SHP77 (cell line): ENCODE measurements at regions not wholly inside any gene's neighbourhood (a gene's known extent, or its start where the extent isn't known, plus 50 kb on each side); places are given as distances from the start of the nearest gene placed in this dataset.

Experiments
- DNase-seq, 2 experiments: peaks; one replicate each; lab custom pipeline; 2025; lab: John Stamatoyannopoulos, UW

- DNase-seq, result no peak
Measured at GRCh38 chr15:98277602-98278001, 317.1 kb downstream of the ARRDC4 start.

DNA sequence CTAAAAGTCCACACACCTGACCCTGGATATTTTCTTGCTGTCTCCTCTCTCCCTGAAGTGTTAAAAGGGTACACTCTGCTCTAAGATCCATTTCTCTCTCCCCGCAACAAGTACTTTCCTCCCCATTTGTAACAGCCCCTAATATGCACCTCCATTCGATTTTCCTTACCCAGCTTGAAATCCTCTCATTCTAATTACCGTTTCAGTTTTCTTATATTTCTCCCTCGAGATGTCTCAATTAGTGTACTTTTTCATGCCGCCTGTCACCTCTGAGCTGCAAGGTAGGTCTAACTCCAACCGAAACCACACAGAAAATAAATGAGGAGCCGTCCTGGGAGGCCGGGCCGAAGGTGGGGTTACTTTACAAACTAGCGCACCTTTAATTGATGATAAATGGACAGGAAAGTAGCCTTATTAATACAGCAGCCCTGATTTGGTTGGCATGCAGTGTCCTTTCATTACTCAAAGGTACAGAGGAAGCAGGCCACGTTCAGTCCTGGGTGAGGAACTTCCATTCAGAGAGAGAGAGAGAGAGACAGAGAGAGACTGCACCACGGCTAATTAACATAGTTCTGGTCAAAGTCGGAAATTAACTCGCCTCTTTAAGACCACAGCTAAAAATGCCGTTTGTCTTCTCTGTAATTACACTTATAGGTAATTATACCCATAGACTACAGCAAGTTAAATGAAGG, 319.9 kb downstream of the ARRDC4 start:
- no peak for DNase-seq

- DNase-seq, result no peak
Measured at GRCh38 chr15:98281130-98281529, 320.6 kb downstream of the ARRDC4 start.

- DNase-seq, result no peak
Measured at GRCh38 chr15:98282656-98283332, 322.3 kb downstream of the ARRDC4 start.

GRCh38 chr15:98286200-98286599, 325.7 kb downstream of the ARRDC4 start:
- DNase-seq, result no peak

DNA sequence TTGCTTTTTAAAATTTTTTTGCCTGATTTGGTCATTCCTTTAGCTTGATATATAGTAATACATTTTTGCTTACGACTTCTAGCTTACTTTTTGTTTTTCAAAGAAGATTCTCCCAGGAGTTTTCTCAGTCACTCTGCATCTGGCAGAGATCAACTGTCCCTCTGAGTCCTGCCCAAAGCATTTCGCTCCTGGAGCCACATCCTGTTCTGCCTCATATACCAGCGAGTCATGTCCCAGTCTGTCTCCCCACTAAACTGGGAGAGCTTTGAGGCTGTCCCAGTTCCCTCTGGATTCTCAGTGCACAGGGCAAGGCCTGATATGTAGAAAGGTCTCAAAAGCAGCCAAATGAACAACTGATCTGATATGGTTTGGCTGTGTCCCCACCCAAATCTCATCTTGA, 326.3 kb downstream of the ARRDC4 start:
- no peak for DNase-seq

GRCh38 chr15:98288091-98288590, 327.6 kb downstream of the ARRDC4 start:
- DNase-seq, result no peak

DNA sequence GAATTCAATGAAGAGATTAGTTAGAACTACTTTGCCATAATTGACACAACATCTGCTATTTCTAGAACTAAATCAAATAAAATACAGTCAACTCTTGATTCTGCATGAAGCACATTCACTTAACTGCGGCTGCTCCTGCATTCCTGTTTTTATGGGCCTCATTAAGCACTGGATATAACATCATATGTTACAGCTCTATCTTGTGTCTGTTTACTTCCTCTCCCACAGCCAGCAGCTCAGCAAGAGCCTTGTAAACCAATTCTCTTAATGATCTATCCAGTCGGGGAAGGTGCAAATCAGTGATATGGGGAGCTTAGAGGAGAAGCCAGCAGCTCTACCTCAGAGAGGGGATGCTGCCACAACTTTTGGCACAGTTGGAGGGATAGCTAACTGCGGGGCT, 329.2 kb downstream of the ARRDC4 start:
- DNase-seq, result no peak

DNA sequence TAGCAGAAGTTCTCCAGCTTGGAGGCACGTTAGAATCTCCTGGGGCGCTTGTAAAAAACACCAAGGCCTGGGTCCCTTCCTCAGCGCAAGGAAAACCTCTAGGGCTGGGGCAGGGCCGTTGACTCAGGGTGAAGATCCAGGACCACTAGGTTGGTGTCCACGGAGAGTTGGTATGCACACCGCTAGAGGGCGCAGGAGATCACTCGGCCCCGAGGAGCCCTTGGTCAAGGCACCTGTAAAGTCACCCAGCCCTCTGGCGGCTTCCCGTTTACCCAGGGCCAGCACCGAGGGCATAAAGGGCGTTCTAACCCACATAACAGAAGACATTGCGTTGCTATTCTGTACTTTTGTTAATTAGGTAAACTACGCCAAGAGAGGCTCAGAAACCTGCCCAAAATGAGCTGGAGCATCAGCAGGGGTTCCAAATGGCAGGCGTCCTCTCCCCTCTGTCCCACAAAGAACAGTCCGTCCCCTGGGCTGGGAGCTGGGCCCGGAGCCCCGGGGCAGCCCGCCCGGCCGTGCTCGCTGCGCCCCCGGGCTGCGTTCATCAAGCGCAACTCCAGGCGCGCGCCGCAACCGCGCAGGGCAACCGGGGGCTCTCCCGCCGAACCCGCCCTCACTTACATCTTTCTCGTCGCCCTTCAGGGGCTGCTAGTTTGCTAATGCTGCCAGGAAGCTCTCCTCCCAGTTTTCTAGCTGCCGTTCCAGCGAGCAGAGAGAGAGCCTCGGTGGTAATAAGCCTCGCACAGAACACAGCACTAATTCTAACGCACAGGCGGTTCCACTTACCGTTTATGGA, 332.1 kb downstream of the ARRDC4 start:
- peak; percentile 7 to 18 for DNase-seq

GRCh38 chr15:98294126-98294525, 333.6 kb downstream of the ARRDC4 start:
- DNase-seq, result no peak

DNA sequence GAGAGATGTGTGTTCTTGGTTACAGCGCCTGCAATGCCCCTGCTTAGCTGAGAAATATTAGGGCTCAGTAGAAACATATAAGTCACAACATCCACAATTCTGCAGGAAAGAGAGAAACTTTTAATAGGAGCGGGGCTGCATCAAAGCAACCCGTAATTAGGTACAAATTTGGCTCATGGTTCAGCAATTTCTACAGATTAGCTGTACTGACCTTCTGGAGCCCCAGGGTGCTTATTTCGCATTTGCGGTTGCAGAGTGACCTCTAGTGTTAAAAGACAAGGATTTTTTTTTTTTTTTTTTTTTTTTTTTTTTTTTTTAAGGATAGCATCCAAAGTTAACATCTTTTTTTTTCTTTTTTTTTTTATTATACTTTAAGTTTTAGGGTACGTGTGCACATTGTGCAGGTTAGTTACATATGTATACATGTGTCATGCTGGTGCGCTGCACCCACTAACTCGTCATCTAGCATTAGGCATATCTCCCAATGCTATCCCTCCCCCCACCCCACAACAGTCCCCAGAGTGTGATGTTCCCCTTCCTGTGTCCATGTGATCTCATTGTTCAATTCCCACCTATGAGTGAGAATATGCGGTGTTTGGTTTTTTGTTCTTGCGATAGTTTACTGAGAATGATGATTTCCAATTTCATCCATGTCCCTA, 334.7 kb downstream of the ARRDC4 start:
- peak in 1 of 2 experiments; percentile 16 for DNase-seq

DNA sequence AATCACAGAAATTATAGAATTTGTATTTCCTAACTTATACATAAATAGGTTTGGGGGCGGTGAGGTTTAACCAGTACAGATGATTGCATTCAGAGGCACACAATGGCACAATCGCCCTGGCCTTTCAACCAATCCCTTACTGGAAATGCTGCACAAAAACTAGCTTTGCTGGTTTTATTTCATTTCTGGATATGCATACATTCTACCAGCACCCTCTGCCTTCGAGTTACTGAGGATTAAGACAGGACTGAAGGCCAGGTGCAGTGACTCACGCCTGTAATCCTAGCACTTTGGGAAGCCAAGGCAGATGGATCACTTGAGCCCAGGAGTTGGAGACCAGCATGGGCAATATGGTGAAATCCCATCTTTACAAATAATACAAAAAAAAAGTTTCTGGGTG, 336.1 kb downstream of the ARRDC4 start:
- DNase-seq, result no peak

DNA sequence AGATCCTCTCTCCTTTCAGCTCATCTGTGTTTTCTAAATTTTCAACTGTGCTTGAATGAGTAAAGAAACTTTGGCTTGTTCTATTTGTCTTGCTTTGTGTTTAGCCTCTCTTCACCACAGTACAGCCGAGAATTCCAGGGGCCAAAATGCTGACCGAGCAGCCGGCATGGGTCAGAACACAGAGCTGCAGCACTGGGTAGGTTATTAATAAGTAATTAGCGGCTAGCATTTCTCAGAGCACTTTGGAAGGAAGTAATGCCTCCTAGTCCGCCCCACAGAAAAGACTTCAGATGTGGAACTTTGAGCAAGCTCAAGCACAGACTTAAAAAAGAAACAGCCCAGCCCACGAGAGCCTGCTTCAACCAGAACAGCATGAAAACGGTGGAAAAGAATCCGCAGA, 343.9 kb downstream of the ARRDC4 start:
- DNase-seq, result no peak

- no peak for DNase-seq
Measured at GRCh38 chr15:98308117-98308516, 340.2 kb upstream of the IGF1R start.

DNA sequence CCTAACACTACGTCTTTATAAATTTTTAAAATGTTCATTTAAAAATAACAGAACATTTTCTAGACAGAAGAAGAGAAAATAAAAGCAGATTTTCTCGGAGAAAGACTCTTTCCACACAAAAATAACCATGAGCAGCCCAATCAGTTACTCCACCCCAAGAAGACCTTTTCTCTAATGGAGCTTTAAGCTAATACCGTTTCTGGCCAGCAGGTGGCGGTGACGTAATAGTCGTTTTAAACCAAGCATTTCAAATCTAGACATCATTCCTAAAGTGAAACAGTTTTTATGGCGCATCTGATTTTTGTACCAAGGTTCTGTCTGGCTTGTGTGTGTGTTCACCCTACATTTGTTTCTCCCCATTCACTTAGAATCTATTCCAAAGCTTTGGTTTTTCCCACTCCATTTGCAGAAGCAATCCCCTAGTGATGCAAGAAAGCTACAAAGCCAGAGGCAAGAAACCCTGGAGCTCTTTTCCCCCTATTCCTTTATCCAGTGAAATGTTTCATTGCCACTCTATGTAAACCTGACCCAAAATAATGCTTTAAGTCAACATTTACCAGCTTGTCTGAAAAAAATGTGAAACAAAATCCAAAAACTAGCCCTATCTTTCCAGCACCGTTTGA, 336.7 kb upstream of the IGF1R start:
- peak; percentile 41 to 43 for DNase-seq

DNA sequence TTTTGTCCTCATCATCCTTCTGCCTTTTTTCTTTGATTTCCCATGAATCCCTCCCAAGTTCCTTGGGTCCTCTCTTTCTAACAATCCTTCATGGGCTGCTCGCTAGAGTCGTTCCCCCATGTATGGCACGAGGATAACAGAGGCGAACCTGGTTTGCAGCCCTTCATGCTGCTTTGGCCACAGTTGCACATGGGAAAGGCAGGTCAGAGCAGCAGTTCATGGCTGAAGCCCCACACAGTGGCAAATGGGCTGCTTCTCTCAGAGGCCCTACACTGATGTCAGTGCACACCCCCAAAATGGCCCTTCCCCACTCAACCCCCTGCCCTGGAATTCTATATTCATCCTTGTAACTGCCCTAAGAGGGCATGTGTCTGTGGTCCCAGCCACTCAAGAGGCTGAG, 335.4 kb upstream of the IGF1R start:
- DNase-seq, result no peak

DNA sequence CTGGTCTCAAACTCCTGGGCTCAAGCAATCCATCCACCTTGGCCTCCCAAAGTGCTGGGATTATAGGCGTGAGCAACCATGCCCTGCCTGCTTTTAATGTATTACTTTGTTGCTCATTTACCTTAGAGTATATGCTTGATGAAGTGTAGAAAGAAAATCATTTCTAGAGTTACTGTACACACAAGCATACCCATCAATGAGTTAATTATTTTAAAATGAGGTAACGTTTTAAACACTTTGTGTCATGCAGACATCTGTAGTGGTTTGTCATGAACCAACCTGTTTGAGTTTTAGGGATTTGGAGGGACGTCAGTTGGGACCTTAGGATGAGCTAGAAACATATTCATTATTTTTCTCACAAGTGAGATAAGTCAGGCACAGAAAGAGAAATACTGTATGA, 332.4 kb upstream of the IGF1R start:
- no peak for DNase-seq

GRCh38 chr15:98321896-98322295, 326.4 kb upstream of the IGF1R start:
- no peak for DNase-seq

DNA sequence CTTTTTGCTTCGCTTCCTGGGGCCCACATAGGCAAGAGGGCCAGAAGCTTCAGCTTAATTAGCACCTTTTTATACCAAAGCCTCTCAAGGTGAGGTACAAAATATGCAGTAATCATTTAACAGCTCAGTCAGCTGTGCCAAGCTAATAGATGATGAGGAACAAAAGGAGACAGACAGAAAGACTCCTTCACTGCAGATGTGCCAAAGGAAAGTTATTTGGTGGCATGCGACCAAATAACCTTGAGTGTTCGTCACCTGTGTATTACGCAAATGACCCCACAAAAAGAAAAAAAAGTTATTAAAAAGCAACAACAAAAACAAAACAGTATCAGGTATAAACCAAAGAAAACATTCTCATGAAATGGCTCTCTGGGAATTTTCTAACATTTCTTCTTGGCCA, 325.8 kb upstream of the IGF1R start:
- DNase-seq, result no peak

DNA sequence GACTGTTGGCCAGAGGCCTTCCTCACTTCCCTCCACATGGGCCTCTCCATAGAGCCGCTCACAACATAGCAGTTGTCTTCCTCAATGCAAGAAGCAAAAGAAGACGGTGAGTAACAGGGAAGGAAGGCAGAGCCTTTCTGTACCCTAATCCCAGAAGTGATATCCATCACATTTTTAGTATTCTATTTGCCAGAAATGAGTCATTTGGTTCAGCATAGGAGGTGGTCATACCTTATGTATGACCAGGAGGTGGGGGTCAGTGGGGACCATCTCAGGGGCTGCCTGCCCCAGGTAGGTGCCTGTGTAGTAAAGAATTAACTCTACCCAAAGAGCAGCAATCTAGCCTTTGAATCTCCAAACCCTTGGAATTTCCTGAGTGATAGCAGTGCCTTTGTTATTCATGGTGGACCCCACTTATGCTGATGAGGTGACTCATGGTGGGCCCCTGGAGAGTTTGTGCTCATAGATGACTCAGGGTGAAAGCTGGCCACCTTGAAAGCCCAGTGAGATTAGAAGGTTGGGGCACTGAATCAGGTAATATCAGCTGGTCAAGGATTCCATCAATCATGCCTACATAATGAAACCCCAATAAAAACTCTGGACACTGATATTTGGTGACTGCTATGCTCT, 323.9 kb upstream of the IGF1R start:
- no peak for DNase-seq

DNA sequence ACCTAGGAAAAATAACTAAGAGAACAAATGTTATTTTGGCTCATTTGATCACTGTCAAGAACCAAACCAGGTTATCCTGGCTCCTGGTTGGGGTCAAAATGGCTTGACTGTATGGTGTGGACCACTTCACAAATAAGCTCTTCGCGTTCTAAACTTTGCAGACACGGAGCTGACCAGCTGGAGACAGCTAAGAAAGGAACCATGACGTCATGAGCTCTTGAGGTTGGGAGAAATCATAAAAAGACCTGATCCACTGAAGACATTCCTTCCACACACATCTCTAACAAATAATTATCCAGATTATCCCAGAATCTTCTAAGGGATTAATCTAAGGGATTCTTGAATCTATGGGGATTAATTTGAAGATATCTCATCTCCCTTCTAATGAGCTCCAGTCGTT, 321.5 kb upstream of the IGF1R start:
- DNase-seq, result no peak
